HG03575 (cell line): ENCODE measurements at regions not wholly inside any gene's neighbourhood (a gene's known extent, or its start where the extent isn't known, plus 50 kb on each side); places are given as distances from the start of the nearest gene placed in this dataset.

Source experiments
- ATAC-seq: cut with Tn5 transposase; IDR thresholded peaks from one replicate; pipeline ENCODE4 v1.9.1; 2021; ENCODE audit not compliant: unreplicated experiment, insufficient number of reproducible peaks, low FRiP score; ENCODE audit errors: extremely low read depth

DNA sequence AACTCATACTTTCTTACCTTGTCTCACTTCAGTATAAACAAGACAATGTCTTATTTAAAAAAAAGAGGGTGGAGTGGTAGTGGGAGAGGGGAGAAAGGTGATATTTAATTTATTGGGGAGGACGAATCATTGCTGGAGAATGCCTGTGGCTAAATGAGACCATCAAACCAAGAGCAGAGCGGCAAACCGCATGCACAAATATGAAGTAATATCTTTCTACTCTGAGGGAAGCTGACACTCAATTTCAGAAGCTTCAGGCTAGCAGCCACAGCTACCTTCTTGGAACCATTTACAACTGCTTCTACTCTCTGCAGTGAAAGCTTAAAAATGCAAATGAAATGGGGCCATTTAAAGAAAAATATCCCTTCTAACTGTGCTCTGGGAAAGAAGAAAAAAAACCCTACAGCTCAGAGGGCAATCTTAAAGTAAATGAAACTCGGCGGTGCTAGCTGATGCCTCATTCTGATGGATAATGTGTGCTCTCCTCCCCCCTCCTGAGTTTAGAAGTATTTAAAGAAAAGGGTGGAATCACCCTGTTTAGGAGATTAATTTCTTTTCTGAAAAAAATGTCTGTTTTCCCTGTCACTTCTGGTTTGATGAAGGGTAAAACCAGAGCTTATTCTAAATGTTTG lies 178.2 kb upstream of the CAMK1G start:
- ATAC-seq = no peak

DNA sequence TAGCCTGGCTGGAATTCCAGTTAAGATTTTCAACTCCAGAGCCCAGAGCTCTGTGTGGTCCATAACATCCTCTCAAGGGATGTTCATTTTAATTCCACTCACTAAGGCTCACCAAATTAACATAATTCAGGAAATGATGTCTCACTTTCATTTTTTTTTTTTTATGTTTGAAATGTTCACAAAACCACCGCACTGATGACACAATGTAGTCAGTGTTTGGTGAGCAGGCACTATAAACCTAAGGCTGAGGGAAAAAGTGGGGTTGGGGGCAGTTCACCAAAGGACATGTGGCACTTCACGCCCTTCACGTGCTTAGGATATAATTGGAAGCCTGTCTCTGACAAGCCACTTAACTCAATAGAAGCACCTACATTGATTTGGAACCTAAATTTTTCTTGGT lies 177.3 kb upstream of the CAMK1G start:
- no peak for ATAC-seq

DNA sequence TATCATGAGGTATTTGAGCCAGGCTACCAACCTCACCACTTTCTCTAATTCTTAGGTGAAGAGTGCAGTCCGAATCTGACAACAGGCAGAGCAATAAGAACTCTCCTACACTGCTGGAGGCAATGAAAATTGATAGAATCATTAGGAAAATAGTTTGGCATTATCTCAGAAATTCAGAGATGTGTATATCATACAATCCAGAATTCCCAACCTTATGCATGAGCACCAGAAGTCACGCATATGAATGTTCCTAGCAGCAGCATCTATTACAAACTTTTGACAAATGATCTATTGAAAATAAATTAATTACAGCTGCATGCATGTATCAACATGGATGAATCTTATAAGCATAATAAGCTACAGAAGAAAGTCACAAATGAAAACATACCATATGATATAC lies 176.9 kb upstream of the CAMK1G start:
- no peak for ATAC-seq

DNA sequence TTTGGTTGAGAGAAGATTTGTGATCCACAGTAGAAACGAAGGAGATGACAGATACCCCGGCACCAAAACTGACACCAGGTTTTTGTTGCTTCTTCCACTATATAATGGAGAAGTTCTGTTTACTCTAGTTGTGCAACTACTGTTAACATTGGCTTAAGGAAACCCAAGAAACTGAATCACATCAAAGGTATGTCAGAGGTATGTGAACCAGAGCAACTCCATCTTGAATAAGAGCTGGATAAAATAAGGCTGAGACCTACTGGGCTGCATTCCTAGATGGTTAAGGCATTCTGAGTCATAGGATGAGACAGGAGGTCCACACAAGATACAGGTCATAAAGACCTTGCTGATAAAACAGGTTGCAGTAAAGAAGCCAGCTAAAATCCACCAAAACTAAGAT lies 173.7 kb upstream of the CAMK1G start:
- ATAC-seq = no peak

DNA sequence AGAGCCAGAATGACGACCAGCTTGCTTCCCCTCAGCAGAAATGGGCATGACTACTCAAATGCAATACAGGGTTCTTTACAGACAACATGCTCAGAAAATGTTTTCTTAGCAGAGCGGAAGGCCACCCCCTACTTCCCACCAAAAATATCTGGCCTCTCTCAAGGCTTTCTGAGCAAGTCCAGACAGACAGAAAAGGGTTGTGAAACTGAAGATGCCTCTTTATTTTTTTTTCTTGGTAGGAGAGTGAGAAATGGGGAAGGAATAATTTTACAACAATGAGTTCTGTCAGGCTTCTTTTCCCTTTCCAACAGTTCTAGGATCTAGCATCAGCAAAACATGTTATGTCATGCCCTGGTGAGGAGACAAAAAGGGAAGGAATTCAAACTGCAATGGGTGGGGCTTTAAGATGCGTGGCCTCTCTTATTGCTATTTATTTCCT lies 172.0 kb upstream of the CAMK1G start:
- ATAC-seq = no peak

DNA sequence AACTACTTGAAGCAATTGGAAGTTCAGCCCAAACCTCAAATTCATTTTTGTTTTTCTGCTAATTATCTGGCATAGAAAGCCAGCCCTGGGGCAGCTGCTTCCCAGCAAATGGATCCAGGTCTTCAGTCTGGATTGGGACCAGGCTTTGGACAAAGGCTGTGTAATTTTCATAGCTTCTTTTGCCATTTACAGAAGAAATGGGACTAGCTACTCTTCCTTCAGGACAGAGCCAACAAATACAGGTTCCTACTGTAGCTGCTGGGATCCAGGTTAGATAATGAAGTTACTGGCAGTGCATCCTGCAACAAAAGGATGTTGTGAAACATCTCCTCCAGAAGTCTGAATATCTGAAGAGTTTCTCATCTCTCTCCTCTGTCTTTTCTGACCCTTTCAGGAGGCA lies 171.5 kb upstream of the CAMK1G start:
- ATAC-seq = no peak

DNA sequence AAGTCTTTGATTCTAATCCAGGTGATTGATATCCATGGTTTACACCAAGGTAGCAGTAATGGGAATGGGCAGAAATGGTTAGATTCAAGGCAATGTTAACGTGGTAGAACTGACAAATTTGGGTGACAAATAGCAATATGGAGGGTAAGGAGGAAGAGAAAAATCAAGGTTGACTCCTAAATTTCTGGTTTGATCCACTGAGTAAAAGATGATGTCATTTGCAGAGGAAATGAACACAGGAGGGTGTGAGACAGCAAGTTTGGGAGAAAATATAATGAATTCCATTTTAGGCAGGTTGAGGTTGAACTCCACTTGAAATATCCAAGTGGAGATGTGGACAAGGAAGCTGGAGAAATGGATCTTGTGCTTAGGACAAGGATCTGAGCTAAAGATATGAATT lies 170.9 kb upstream of the CAMK1G start:
- no peak for ATAC-seq

DNA sequence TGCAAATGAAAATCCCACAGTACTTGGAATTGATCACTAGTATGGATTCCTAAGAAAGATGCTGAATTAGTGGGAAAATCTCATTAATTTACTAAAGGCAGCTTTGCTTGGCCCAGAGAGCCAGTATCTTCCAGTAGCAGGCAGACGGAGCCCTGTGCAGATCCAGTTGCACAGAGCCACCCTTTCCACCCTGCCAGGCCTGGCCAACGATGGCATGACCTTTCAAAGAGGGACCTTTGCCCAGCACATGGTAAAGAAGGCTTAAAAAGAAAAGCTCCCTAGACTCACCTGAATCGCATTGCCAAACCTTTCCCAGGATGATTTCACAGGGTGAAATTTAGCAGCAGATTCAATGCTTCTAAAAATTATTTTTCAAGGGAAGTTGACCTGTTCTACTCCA lies 170.5 kb upstream of the CAMK1G start:
- no peak for ATAC-seq

DNA sequence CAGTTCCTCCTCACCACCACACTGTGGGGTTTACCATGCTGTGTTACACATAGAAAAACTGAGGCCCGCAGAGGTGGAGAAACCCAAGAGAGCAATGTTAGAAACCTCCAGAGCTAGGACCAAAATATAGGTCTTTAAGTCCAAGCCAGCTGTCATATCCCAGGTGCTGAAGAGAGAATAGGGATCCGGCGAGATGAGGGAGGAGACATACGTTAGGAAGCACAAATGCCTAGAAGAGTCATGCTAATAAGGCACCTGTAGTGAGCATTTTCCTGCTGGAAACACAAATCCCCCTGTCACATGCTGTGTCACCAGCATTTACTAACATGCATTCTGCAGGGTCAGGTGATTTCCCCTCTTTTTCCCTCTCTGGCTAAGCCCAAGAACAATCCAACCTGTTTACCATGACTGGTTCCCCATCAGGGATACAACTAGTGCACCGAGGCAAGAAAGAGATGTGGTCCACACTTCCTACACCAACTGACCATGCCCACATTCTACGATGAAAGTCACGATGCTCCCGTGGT lies 168.6 kb upstream of the CAMK1G start:
- no peak for ATAC-seq

DNA sequence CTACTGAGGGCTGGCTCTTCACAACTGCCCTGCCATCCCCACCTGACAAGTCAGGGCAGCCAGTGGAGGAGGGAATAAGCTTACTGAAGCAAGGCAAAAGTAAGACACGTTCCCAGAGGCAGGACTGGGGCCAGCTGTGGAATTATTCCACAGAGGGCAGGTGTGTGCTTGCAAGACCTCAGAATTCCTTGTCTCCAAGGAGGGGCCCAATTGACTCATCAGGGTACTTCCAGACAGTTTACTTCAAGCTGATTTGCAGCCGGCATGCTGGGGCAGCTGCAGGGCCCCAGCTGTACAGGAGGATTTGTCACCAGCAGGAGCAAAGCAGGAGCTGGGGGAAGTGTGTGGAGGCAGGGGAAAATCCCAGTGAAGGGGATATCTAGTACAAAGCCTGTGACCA lies 167.5 kb upstream of the CAMK1G start:
- no peak for ATAC-seq

DNA sequence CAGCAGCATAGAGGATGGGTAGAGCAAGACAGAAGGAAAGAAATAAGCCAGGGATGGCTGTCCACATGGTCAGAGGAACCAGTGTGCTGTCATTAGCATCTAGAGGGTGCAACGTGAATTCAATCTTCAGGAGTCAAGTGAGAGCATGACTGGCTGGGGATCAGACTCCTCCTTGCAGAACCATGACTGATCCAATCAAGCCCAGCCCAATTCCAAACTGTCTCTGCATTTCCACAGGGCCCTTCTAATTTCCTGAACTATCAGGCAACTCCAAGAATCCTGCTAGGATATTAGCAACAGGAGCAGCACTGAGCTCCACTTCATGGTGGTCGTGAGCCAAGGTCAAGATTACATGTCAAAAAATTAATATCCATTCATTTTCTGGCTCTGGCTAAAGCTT lies 166.8 kb upstream of the CAMK1G start:
- ATAC-seq = no peak

DNA sequence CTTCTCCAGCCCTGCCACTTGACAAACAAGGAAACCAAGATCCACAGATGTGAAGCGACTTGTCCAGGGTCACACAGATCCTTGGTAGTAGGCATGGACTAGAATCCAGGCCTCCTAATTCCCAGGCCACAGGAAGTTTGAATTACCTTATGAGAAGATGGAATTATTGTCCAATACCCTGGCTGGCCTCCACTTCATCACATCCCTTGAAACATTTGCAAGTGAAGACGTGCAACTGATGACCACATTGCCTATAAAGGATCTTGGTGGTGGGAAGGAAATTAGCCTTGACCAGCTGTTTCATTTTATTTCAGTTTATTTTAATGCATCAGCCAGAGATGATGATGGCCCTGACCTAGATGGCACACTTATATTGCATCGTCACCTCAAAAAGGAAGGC lies 165.8 kb upstream of the CAMK1G start:
- no peak for ATAC-seq

DNA sequence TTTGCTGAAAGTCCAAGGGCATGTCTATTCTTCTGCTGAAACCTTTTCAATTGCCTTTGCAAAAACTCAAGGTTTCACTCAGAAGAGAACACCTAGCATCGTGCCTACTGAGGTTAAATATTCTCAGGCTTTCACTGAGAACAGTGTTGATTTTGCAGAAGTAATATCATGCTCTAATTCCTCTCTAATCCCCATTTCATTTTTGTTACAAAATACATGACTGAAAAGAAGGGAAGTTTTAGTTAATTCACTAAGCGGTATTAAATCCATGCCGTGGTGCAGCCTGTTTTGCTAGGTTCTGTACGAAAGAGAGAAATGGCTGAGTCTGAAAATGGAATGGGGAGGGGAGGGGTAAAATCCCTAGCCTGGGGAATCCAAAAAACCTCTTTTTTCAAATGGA lies 163.2 kb upstream of the CAMK1G start:
- ATAC-seq = no peak

DNA sequence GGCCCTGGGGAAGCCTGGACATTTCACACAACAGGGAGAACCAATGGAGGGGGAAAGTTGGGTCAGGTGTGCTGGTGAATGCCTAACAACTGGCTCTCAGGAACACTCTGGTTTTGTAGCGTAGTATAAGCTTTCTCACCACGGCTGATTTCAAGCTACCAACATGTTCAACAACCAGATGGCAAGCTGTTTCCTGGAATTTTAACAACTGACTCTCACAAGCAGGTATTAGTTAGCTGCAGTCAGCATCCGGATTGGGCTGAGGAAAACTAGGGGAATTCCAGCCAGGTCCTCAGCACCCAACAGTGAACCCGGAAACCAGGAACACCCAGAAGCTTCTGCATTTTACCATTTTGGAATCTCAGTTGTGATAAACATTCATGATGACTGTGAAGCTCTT lies 162.3 kb upstream of the CAMK1G start:
- no peak for ATAC-seq

DNA sequence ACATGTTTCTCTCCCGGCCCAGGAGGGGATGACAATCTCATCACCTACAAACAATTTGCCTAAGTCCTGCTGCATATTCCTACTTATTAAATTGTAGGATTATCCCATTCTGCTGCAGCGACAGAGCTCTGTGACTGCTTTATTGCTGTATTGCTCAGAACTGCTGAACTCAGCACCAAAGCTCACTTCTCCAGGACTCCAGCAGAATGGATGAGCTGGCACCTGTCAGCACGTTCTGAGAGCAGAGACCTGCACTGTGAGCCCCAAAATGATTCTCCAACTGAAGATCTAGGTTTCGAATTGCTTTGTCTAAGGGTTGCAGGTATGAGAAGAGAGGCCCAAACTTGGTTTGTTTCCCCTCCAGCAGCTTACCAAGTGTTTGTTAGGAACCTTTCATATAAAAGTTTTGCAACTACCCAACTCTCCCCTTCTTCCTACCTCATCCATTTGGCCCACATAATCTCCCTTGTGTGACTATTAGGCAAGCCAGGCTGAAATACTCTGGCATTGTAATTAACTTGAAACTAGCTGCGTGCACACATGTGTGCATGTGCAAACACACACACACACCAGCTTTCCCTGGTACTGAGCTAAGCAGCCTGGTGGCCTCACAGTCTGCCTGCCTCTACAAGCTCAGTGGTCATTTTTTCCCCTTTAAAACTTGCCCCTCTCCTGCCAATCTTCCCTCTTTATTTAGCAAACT lies 161.4 kb upstream of the CAMK1G start:
- no peak for ATAC-seq

DNA sequence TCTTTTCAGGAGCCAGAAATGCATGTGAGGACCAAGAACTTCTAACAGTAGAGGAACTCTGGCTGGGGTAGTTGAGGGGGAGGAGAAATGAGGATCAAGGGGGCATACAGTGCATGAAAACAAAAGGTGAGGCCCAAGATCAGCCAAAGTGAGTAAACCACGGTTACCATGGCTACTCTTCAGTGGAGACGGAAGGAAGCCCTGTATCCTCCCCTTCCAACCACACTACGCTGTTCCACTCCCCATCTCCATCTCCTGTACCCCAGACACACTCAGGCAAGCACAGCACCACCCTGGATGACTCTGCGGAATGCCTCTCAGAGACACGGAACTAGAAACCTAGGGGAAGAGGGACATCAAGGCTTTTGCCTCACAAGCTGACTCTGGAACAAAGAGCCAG lies 157.6 kb upstream of the CAMK1G start:
- no peak for ATAC-seq

DNA sequence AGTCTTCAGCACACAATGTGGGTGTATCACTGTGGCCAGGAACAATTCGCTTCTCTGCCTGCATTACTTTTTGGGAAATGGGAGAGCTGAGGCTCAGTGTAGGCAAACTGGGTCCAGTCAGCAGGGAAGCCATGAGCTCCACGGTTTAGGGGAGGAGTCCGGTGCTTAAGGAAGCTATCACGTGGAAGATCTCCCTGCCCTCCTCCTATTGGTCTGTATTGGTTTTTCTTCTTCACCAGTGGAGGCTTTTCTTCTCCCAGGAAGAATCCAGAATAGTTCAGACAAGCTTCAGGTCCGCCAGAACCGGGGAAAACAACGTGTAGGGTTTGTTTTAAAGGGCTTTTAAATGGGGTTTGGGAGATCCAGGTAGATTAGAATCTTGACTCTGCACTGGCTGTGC lies 156.2 kb upstream of the CAMK1G start:
- no peak for ATAC-seq

DNA sequence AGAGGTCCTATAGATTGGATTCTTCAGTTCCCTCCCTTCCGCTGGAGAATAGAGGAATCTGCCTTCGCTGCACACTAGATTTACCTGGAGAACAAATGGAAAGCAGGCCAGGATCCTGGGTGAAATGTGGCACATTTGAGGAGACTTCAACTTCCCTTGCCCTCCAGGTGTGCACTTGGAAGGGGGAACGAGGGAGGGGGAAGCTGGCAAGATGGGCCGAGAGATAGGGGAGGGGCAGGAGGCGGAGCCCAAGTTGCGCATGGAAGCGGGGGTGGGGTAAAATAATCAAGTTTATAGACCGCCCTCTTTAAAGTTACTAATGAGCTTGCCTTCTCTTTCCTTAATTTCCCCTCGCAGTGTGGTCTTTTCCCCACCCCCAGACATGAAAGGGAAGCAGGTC lies 155.7 kb upstream of the CAMK1G start:
- ATAC-seq = no peak

DNA sequence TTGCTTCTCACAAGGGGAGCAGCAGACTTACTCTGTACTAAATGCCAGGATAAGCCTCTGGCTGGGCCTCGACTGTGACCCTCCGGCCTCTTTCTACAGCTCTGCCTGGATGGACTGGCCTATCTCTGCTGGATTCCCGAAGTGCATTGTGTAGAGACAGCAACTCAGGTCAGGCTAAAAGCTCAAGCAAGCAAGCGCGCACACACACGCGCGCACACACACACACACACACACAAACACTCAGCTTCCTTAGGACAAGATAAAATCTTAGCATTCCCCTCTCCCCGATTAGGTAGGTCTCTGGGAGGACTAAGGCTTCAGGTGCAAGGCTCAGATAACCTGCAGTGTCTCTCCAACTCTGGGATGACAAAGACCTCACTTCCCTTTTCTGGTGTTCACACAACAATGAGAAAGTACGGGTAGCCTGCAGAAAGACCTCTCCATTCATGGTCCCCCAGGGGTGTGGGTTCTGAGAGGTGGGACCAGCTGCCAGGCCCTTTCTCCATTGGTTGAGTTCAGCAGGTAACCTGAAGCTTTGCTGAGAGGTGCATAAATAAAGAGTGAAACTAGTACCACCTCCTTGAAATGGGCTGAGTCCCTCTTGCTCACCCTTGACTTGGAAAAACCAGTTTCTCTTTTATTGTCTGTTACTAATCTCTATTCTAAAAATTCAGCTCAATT lies 155.1 kb upstream of the CAMK1G start:
- ATAC-seq = no peak

DNA sequence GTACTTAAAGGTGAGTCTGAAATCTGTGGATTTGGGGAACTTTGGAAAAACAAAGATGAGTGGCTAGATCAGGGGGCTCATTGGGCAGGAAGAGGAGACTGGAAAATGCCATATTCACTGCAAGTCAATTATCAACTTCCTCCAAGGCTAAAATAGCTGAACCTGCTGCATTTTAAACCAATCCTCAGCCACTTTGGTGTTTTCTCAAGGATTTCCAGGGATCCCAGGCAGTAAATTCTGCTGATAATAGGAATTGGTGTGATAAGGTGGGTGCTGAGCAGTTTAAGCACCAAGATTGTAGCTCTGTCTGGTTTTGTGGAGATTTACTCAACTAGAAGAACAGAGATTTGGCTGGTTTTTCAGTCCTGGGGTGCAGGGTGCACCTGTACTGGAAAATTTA lies 153.9 kb upstream of the CAMK1G start:
- no peak for ATAC-seq
